ENCODE measurements at regions not wholly inside any gene's neighbourhood (a gene's known extent, or its start where the extent isn't known, plus 50 kb on each side); places are given as distances from the start of the nearest gene placed in this dataset.
"Not testable (repeated sequence)": the region's sequence is repeated elsewhere in the genome, so short reads cannot be mapped to it uniquely, and the experiment has no call there.

DNA sequence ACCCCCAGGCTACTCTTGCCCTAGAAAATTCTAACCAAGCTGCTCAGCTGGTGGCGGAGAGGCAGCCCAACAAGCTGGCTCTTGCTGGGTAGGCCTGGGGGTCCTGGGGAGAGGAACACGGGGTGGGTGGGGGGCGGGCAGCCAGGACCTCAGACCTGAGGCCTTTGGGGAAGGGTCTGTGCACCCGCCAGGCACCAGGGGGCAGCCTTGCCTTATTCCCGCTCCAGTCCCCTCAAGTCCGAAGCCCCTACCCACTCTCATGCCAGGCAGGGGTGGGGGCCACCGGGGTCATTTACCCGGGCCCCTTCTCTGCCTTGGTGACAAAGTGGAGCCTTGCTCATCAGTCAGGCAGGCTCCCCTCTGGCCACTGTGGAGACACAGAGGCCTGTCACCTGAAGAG is 515.1 kb downstream of the TP53TG3F start:
- H3K27ac ChIP-seq; H3K4me1 ChIP-seq; H3K36me3 ChIP-seq (replicated peaks in 1 of 2; ENCODE audit: insufficient read depth in 1 of 2, low read depth in 2 of 2); ATAC-seq; H3K9me3 ChIP-seq; H3K4me3 ChIP-seq; H3K27me3 ChIP-seq; DNase-seq; intact Hi-C loops (cut with DNase I): not testable (repeated sequence)
- no CpG with 5 or more reads among the region's 8 CpGs for WGBS, 2 donors

DNA sequence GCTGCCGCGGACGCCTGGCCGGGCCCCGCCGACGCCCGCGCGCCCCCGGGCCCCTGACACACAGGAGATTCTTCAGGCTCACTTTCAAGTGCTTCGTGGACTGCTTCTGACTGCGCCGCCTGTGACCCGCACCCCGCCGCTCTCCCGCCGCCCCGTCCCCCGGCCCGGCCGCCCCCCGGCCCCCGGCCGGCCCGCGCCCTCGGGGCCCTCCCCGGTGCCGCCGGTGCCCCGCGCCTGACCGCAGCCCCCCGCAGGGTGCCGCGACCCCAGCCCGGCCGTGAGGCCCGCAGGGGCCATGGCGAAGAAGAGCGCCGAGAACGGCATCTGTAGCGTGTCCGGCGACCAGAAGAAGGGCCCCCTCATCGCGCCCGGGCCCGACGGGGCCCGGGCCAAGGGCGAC is 516.3 kb downstream of the TP53TG3F start:
- ATAC-seq; H3K4me3 ChIP-seq; H3K9me3 ChIP-seq; H3K4me1 ChIP-seq; H3K36me3 ChIP-seq (replicated peaks in 1 of 2; ENCODE audit: insufficient read depth in 1 of 2, low read depth in 2 of 2); H3K27me3 ChIP-seq; intact Hi-C loops (cut with DNase I); H3K27ac ChIP-seq; DNase-seq: not testable (repeated sequence)
- no CpG with 5 or more reads among the region's 55 CpGs for WGBS, 2 donors

DNA sequence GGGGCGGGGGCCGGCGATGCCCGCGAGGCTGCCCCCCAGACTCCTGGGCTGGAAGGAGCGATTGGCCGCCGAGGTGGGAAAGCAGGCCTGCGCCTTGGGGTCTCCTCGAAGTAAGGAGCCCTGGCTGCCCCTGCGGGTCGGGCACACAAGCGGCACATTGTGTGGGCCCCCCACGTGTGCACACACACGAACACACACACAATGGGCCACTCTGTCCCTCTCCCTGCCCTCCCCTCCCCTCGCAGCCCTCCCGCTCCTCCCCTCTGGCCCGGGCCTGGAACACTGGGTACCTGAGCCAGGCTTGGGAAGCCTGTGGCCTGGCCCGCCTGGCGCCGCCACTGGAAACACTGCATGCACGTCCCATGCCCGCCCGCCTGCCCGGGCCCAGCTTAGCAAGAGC is 517.1 kb downstream of the TP53TG3F start:
- H3K36me3 ChIP-seq (replicated peaks in 1 of 2; ENCODE audit: insufficient read depth in 1 of 2, low read depth in 2 of 2); H3K27ac ChIP-seq; H3K27me3 ChIP-seq; intact Hi-C loops (cut with DNase I); ATAC-seq; H3K9me3 ChIP-seq; H3K4me1 ChIP-seq; DNase-seq; H3K4me3 ChIP-seq: not testable (repeated sequence)
- 20 to 76% methylated on average over 1 to 5 of the region's 25 CpGs for WGBS, 2 donors

DNA sequence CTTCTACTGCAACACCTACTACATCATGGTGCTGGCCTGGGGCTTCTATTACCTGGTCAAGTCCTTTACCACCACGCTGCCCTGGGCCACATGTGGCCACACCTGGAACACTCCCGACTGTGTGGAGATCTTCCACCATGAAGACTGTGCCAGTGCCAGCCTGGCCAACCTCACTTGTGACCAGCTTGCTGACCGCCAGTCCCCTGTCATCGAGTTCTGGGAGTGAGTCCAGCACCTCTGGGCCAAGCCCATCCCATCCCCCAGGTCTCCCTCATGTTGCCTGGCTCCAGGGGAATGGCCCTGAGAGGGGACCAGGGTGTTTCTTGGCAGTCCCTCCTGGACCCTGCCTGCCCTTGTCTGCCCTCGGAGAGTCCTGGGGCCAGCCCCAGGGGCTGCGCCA is 519.4 kb downstream of the TP53TG3F start:
- ATAC-seq; H3K27ac ChIP-seq; DNase-seq; H3K9me3 ChIP-seq; H3K27me3 ChIP-seq; H3K4me3 ChIP-seq; H3K36me3 ChIP-seq (replicated peaks in 1 of 2; ENCODE audit: insufficient read depth in 1 of 2, low read depth in 2 of 2); H3K4me1 ChIP-seq; intact Hi-C loops (cut with DNase I): not testable (repeated sequence)
- WGBS, 2 donors = no CpG with 5 or more reads among the region's 6 CpGs

DNA sequence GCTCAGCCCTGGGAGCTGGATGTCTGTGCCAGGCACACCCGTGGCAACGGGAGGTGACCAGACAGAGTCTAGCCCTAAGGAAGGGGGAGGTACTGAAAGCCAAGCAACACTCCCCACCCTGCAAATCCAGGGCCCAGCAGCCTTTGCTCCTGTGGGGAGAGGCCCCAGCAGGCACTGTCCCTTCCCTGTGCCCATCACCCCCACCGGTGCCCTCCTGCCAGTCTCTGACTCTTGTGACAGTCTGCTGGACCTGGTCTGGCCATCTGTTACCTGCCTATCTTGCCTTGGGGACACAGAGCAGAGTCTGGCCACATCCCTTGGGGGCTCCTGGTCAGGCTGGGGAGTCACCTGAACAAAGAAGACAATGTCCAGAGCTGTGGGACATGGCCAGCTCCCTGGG is 520.2 kb downstream of the TP53TG3F start:
- H3K27ac ChIP-seq; H3K9me3 ChIP-seq; H3K27me3 ChIP-seq; intact Hi-C loops (cut with DNase I); DNase-seq; H3K4me1 ChIP-seq; H3K36me3 ChIP-seq (replicated peaks in 1 of 2; ENCODE audit: insufficient read depth in 1 of 2, low read depth in 2 of 2); H3K4me3 ChIP-seq; ATAC-seq: not testable (repeated sequence)
- no CpG with 5 or more reads among the region's 3 CpGs for WGBS, 2 donors

- ATAC-seq; H3K9me3 ChIP-seq; H3K27ac ChIP-seq; DNase-seq; H3K36me3 ChIP-seq (replicated peaks in 1 of 2; ENCODE audit: insufficient read depth in 1 of 2, low read depth in 2 of 2); H3K27me3 ChIP-seq; intact Hi-C loops (cut with DNase I); H3K4me1 ChIP-seq; H3K4me3 ChIP-seq: not testable (repeated sequence)
- WGBS, 2 donors = no CpG with 5 or more reads among the region's 8 CpGs
Observed at GRCh38 chr16:33980736-33981135, 521.3 kb downstream of the TP53TG3F start.

DNA sequence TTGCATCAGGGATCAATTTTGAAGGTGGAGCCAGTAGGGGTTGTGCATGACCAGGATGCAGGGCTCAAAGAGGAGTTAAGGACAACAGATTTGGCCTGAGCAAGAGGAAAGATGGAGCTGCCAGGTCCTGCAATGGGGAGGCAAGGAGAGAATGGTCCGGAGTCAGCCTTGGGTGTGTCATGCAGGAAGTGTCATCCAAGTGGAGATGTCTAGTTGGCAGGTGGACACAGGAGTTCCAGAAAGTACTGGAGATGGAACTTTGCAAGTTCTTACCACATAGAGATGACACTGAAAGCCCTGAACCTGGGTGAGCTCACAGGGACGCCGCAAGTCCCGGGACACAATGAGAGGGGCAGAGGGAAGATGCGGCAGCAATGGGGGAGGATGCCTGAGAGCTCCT is 525.0 kb downstream of the TP53TG3F start:
- H3K36me3 ChIP-seq (replicated peaks in 1 of 2; ENCODE audit: insufficient read depth in 1 of 2, low read depth in 2 of 2); DNase-seq; H3K27me3 ChIP-seq; H3K27ac ChIP-seq; H3K9me3 ChIP-seq; ATAC-seq; H3K4me3 ChIP-seq; H3K4me1 ChIP-seq; intact Hi-C loops (cut with DNase I): not testable (repeated sequence)
- no CpG with 5 or more reads among the region's 5 CpGs for WGBS, 2 donors

DNA sequence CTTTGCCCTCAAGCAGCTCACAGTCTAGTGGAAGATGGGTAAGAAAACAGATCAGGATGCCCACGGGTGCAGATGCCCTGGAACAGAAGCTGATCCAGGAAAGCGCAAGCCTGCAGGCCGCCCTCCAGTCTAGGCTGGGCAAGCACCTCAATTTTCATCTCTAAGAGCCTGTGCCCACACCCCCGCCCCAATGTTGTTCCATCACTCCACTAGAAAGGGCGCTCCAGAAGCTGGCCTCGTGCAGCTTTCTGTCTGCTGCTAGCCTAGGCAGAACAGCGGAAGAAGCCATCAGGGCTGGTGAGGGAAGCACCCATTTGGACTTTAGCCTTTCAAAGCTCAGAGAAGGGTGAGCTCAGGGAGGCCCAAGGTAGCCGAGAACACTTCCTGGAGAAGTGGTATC is 527.1 kb downstream of the TP53TG3F start:
- DNase-seq; H3K4me3 ChIP-seq; H3K36me3 ChIP-seq (replicated peaks in 1 of 2; ENCODE audit: insufficient read depth in 1 of 2, low read depth in 2 of 2); H3K9me3 ChIP-seq; H3K27me3 ChIP-seq; H3K4me1 ChIP-seq; ATAC-seq; intact Hi-C loops (cut with DNase I); H3K27ac ChIP-seq: not testable (repeated sequence)
- WGBS, 2 donors = 0 to 50% methylated on average over 1 to 2 of the region's 8 CpGs

DNA sequence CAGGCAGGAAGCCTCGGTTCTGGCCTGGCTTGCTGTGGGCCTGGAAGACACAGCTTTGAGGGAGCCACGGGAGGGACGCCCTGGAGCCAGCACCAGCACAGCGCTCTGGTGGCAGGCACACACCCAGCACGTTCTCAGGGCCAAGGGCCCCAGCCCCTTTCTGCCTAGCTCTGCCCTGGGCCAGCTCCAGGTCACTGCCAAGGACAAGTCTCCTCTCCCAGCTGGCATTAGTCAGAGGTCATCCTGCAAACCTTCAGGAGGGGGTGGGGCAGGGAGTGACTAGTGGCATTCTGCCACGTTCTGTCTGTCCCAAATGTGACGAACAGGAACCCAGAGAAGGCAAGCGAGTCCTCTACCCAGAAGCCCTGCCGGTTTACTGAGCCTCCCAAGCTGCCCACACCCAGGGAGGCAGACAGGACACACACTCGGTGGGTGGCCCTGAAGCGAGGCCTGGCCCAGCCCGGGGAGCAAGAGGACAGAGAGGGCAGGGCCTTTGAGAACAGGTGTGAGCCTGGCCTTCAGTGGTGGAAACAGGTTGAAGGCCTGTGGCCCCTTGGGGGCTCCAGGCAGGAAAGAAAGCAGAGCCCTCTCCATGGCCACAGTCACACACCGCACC is 528.0 kb downstream of the TP53TG3F start:
- H3K27ac ChIP-seq; H3K4me3 ChIP-seq; intact Hi-C loops (cut with DNase I); DNase-seq; H3K36me3 ChIP-seq (replicated peaks in 1 of 2; ENCODE audit: insufficient read depth in 1 of 2, low read depth in 2 of 2); H3K9me3 ChIP-seq; H3K4me1 ChIP-seq; H3K27me3 ChIP-seq; ATAC-seq: not testable (repeated sequence)
- 49% methylated on average over 7 of the region's 13 CpGs; no CpG with 5 or more reads in 1 of the 2 donors for WGBS, 2 donors

DNA sequence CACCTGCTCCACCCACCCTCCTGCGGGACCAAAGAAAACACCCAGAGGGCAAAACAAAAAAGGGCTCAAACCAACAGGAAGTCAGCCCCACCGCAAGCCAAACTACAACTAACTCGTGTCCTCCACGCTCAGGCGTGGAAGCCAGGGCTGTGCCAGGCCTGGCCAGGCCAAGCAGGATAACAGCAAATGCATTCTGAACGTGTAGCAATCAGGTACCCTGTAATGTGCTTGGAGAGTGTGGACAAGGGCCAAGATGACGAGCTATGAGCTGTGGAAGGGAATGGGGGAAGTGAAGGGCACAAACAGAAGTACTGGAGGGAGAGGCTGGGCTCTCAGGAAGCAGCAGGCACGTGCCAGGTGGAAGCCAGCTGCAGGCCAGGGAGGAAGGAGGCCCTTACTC is 528.6 kb downstream of the TP53TG3F start:
- ATAC-seq; H3K9me3 ChIP-seq; H3K4me3 ChIP-seq; H3K27ac ChIP-seq; DNase-seq; intact Hi-C loops (cut with DNase I); H3K4me1 ChIP-seq; H3K36me3 ChIP-seq (replicated peaks in 1 of 2; ENCODE audit: insufficient read depth in 1 of 2, low read depth in 2 of 2); H3K27me3 ChIP-seq: not testable (repeated sequence)
- WGBS, 2 donors = no CpG with 5 or more reads among the region's 8 CpGs

DNA sequence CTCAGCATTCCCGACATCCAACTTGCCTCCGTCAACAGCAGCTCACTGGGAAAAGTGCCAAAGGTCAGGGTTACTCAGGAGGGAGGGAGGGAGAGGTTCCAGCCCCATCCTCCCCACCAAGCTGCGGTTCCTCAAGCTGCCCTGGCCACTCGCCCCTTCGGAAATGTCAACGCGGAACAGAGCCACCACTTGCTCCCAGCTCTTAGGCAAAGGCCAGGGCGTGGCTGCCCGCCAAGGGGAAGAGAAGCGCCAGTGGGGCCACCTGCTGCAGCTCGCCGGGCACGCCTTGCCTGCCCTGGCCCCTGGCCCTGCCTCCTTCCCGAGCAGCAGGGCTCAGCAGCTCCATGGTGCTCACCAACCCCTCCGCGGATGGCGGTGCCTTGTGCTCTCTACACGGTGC is 531.1 kb downstream of the TP53TG3F start:
- H3K9me3 ChIP-seq; intact Hi-C loops (cut with DNase I); H3K36me3 ChIP-seq (replicated peaks in 1 of 2; ENCODE audit: insufficient read depth in 1 of 2, low read depth in 2 of 2); ATAC-seq; H3K27ac ChIP-seq; H3K4me3 ChIP-seq; DNase-seq; H3K4me1 ChIP-seq; H3K27me3 ChIP-seq: not testable (repeated sequence)
- no CpG with 5 or more reads among the region's 18 CpGs for WGBS, 2 donors

DNA sequence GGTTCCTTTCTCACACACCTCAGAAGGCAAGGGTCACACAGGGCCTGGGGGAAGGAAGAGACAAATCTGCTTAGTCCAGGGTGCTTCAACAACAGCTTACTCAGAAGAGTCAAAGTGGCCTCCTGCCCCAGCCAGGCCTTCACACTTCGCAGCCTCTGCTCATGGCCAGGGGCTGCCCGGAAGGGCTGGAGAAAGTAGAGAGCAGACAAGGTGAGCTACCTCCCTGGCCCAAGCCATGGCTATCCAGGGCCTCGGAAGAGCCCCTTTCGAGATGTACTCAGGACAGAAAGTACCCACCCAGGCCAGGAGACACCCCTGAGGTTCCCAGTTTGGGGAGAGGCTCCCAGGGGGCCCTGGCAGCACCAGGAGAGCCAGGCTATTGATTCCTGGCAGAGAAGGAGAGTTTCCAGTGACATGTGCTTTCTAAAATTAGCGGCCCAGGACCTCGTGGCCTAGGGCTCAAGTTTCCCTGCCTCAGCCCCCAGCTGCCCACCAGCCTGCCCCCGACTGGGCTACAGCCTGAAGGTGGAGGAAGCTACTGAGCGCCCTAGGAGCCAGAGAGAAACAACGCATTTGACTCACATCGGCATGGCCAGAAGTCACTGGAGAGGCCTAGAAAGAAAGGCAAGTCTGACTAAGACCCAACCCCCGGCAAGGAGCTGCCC is 533.2 kb downstream of the TP53TG3F start:
- H3K4me1 ChIP-seq; H3K27me3 ChIP-seq; H3K27ac ChIP-seq; H3K36me3 ChIP-seq (replicated peaks in 1 of 2; ENCODE audit: insufficient read depth in 1 of 2, low read depth in 2 of 2); DNase-seq; H3K9me3 ChIP-seq; ATAC-seq; H3K4me3 ChIP-seq; intact Hi-C loops (cut with DNase I): not testable (repeated sequence)
- 69 to 95% methylated on average over 3 to 11 of the region's 11 CpGs for WGBS, 2 donors
